C1 segment of cervical spinal cord (tissue), 14 donors: ENCODE measurements at regions not wholly inside any gene's neighbourhood (a gene's known extent, or its start where the extent isn't known, plus 50 kb on each side); places are given as distances from the start of the nearest gene placed in this dataset.
A peak's percentile ranks its signal among the peaks of the same experiment; 100 is the strongest.

Experiments
- DNase-seq, 14 donors: peaks; one replicate each; lab custom pipeline; 2025; lab: John Stamatoyannopoulos, UW

DNA sequence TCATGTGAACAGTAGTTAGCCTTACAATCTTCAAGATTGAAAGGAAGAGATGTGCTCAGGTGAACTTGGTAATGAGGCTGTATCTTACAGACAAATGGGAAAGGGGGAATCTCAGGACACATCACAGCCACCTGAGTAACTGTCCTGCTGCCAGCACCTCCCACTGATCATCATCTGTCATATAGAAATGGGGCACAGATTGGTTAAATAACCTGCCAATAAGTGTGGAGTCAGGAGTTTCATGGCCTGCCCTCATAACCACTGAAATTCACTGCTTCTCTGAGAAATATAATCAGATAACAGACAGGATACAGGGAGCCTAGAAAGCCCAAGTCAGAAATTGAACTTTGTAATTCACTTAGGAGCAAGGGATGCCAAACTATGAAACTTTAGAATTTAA lies 64.9 kb upstream of the TAS2R16 start:
- DNase-seq = peak in 1 of 14 donors; percentile 90

DNA sequence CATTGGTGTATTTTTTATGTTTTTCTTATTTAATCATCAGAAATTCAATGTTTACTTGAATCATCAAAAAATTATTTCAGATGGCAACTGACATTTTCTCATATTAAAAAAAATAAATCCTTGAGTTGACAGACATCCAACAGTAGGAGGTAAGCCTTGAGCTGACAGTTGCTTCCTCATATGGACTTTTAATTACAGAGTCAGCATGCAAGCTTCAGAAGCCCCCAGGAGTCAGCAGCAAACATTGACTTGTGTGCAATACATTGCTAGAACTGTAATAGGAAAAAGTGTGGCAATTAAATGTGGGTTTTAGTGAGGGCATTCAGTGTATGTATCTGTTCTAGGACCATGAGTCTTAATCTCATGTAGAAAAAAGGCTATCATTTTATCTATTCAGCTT lies 62.4 kb upstream of the TAS2R16 start:
- DNase-seq = peak in 1 of 14 donors; percentile 95

DNA sequence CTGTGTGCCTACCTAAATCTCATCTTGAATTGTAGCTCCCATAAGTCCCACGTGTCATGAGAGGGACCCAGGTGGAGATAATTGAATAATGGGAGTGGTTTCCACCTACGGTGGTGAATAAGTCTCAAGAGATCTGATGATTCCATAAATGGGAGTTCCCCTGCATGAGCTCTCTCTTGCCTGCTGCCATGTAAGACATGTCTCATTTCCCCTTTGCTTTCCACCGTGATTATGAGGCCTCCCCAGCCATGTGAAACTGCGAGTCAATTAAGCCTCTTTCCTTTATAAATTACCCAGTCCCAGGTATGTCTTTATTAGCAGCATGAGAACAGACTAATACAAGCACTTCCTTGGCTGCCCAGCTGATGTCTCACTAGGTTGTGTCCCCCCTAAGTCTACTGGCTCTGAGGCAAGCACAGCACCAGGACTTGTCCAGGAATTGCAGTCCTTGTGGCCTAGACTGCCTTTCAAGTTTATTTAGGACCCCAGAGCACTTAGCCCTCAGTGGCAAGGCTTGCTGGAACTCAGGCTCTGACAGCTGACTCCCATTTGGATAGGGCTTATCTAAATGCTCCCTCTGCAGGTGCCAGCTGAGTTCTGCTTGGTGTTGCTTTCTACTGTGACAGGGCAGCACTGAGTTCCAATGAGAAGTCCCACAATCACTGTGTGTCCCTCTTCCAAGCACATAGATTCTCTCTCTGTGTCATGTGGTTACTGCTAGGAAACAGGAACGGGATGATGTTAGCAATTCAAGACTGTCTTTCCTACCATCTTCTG lies 59.0 kb upstream of the TAS2R16 start:
- DNase-seq = no peak

DNA sequence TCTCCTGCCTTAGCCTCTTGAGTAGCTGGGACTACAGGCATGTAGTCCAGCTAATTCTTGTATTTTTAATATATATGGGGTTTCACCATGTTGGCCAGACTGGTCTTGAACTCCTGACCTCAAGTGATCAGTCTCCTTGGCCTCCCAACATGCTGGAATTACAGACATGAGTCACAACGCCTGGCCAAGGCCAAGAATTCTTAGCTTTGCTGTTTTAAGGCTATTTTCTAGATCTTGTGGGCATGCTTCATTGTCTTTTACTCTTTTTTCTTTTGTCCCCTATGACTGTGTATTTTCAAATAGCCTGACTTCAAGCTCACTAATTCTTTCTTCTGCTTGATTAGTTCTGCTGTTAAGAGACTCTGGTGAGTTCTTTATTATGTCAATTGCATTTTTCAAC lies 56.4 kb upstream of the TAS2R16 start:
- DNase-seq = no peak

DNA sequence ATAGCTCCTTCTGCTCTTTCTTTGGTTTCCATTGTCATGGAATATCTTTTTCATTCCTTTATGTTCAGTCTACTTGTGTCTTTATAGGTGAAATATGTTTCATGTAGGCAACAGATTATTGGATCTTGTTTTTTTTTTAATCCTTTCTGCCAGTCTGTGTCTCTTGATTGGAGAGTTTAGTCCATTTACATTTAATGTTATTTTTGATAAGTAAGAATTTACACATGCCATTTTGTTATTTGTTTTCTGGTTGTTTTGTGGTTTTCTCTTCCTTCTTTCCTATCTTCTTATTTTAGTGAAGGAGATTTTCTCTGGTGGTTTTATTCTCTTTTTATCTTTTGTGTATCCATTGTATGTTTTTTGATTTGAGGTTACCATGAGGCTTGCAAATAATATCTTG lies 52.5 kb upstream of the TAS2R16 start:
- DNase-seq = no peak
